IMR-90 (cell line): ENCODE measurements at regions not wholly inside any gene's neighbourhood (a gene's known extent, or its start where the extent isn't known, plus 50 kb on each side); places are given as distances from the start of the nearest gene placed in this dataset.

ENCODE experiments used
- ATAC-seq: fragments of 200-7000 bp; cut with Tn5 transposase; 2 replicates; pipeline ENCODE4 v1.9.1; 2020; ENCODE audit warnings: low read depth, mild to moderate bottlenecking, moderate library complexity
- BruUV-seq: library from RNA; stranded (reverse); fragments of 400-500 nt; replicated peaks from 2 replicates; lab custom pipeline; 2021; lab: Mats Ljungman, UMichigan
- CTCF ChIA-PET: fragments of 300-600 bp; formaldehyde crosslinking; extraction: SDS; loops from one replicate; lab custom pipeline; 2021; ENCODE audit warnings: antibody characterized with exemption; lab: Yijun Ruan, JAX
- POLR2A ChIA-PET: fragments of 300-600 bp; sonication (Branson Sonifier 250); formaldehyde crosslinking; loops from one replicate; lab custom pipeline; 2022; ENCODE audit warnings: antibody characterized with exemption; ENCODE audit not compliant: unreplicated experiment; lab: Charles Lee
- DNase-seq: peaks from one replicate; pipeline ENCODE4 v3.0.0; 2013
- H2AFZ ChIP-seq: replicated peaks from 2 replicates; pipeline ENCODE3; 2013; ENCODE audit warnings: low read length, mild to moderate bottlenecking; ENCODE audit not compliant: poor library complexity
- H2AK5ac ChIP-seq: 2 replicates; pipeline ENCODE4 v1.6.1; 2013; ENCODE audit warnings: low read depth, low read length, inconsistent platforms
- H2AK9ac ChIP-seq: replicated peaks from 2 replicates; pipeline ENCODE3; 2013; ENCODE audit warnings: mild to moderate bottlenecking, low read depth, low read length, moderate library complexity; ENCODE audit not compliant: poor library complexity
- H2BK120ac ChIP-seq: 2 replicates; pipeline ENCODE4 v1.6.1; 2013; ENCODE audit warnings: low read depth, low read length, inconsistent platforms
- H2BK15ac ChIP-seq: 3 replicates; pipeline ENCODE4 v1.6.1; 2013; ENCODE audit warnings: low read depth, low read length, inconsistent platforms
- H2BK20ac ChIP-seq: 2 replicates; pipeline ENCODE4 v1.6.1; 2013; ENCODE audit warnings: low read depth, mild to moderate bottlenecking, inconsistent platforms, low read length, moderate library complexity
- H2BK5ac ChIP-seq: 2 replicates; pipeline ENCODE4 v1.6.1; 2013; ENCODE audit warnings: mild to moderate bottlenecking, low read depth, low read length, inconsistent platforms; ENCODE audit not compliant: poor library complexity, severe bottlenecking
- H3K14ac ChIP-seq: replicated peaks from 2 replicates; pipeline ENCODE4 v1.6.1; 2013; ENCODE audit warnings: low read depth, low read length, inconsistent platforms
- H3K18ac ChIP-seq: 2 replicates; pipeline ENCODE4 v1.6.1; 2013; ENCODE audit warnings: low read depth, low read length, control low read depth
- H3K23ac ChIP-seq: 2 replicates; pipeline ENCODE4 v1.6.1; 2013; ENCODE audit warnings: low read depth, low read length, inconsistent platforms
- H3K27ac ChIP-seq: 2 replicates; pipeline ENCODE4 v1.5.1; 2013; ENCODE audit warnings: mild to moderate bottlenecking, control low read depth, low read length; ENCODE audit not compliant: insufficient read depth
- H3K27me3 ChIP-seq: 2 replicates; pipeline ENCODE4 v1.6.1; 2013; ENCODE audit warnings: low read length; ENCODE audit not compliant: control insufficient read depth, insufficient read depth
- H3K36me3 ChIP-seq: 2 replicates; pipeline ENCODE4 v1.6.1; 2013; ENCODE audit warnings: low read length, mixed read lengths; ENCODE audit not compliant: control insufficient read depth, insufficient read depth
- H3K4ac ChIP-seq: 2 replicates; pipeline ENCODE4 v1.6.1; 2013; ENCODE audit warnings: low read depth, low read length, inconsistent platforms
- H3K4me1 ChIP-seq: 2 replicates; pipeline ENCODE4 v1.6.1; 2013; ENCODE audit warnings: low read length, mixed read lengths; ENCODE audit not compliant: control insufficient read depth, insufficient read depth
- H3K4me2 ChIP-seq: 2 replicates; pipeline ENCODE4 v1.6.1; 2013; ENCODE audit warnings: low read depth, mild to moderate bottlenecking, control low read depth, low read length, moderate library complexity
- H3K4me3 ChIP-seq: 2 replicates; pipeline ENCODE4 v1.5.1; 2013; ENCODE audit warnings: low read depth, mild to moderate bottlenecking, control low read depth, low read length, moderate library complexity; ENCODE audit not compliant: insufficient read depth
- H3K56ac ChIP-seq: 2 replicates; pipeline ENCODE4 v1.6.1; 2013; ENCODE audit warnings: low read length, inconsistent platforms; ENCODE audit not compliant: insufficient read depth; ENCODE audit errors: extremely low read depth
- H3K79me1 ChIP-seq, 2 experiments: 2 replicates each; pipeline ENCODE4 v1.6.1; 2013; ENCODE audit warnings: low read length in 2 of 2, inconsistent platforms in 1 of 2, low read depth in 1 of 2
- H3K9ac ChIP-seq: 2 replicates; pipeline ENCODE4 v1.6.1; 2013; ENCODE audit warnings: low read depth, low read length, control low read depth
- H3K9me1 ChIP-seq: 2 replicates; pipeline ENCODE4 v1.6.1; 2013; ENCODE audit warnings: low read length, inconsistent platforms; ENCODE audit not compliant: insufficient read depth
- H3K9me3 ChIP-seq: 2 replicates; pipeline ENCODE4 v1.6.1; 2013; ENCODE audit warnings: low read length; ENCODE audit not compliant: control insufficient read depth, insufficient read depth
- H4K20me1 ChIP-seq: 2 replicates; pipeline ENCODE4 v1.6.1; 2013; ENCODE audit warnings: low read length, inconsistent platforms; ENCODE audit not compliant: insufficient read depth
- H4K5ac ChIP-seq: 2 replicates; pipeline ENCODE4 v1.6.1; 2013; ENCODE audit warnings: mild to moderate bottlenecking, low read depth, low read length, control low read depth
- H4K8ac ChIP-seq, 2 experiments: 2 replicates each; pipeline ENCODE4 v1.6.1; 2013; ENCODE audit warnings: low read depth in 2 of 2, low read length in 2 of 2, control low read depth in 1 of 2, inconsistent platforms in 1 of 2
- H4K91ac ChIP-seq: 2 replicates; pipeline ENCODE4 v1.6.1; 2013; ENCODE audit warnings: low read depth, low read length, inconsistent platforms; ENCODE audit not compliant: insufficient read depth
- CEBPB ChIP-seq: IDR thresholded peaks from 2 replicates; pipeline ENCODE4 v1.6.1; 2012; ENCODE audit warnings: low read depth, low read length, improper control_type of control experiment
- WGBS, 2 experiments: methylation state at CpG; one replicate each; pipeline versions ENCODE4 v1.1.5 to v1.1.7; 2013; ENCODE audit warnings: missing lambda C conversion rate in 2 of 2; ENCODE audit not compliant: insufficient read length in 1 of 2; ENCODE audit errors: extremely low coverage in 2 of 2; 5-methylcytosine and 5-hydroxymethylcytosine counted together
- dilution Hi-C: fragments of 300-500 bp; cut with HindIII; formaldehyde crosslinking; loops from one replicate; pipeline ENCODE4 v1.14.3; 2018; ENCODE audit warnings: low sequenced_read_pairs; ENCODE audit not compliant: unreplicated experiment
- in situ Hi-C: fragments of 300-500 bp; cut with MboI; formaldehyde crosslinking; loops from 3 replicates; pipeline ENCODE4 v1.14.3; 2019; ENCODE audit warnings: low sequenced_read_pairs, inconsistent platforms, mixed read lengths
- intact Hi-C: fragments of 100-400 bp; cut with micrococcal nuclease; formaldehyde crosslinking; loops from 2 replicates; pipeline ENCODE4 v1.10.0; 2022

- Histone ChIP-seq H3K4ac (peak overlapping the region; percentile 66), H3K9ac (no peak overlapping the region), H3K23ac (no peak overlapping the region), H3K36me3 (no peaks in the 10 kb centered on the region), H2AK9ac (peak overlapping the region; percentile 20), H2BK120ac (peak overlapping the region; percentile 98), H4K20me1 (no peaks in the 10 kb centered on the region), H3K14ac (peak overlapping the region; percentile 62; the same call in 1 of the 2 replicates), H3K56ac (no peak overlapping the region), H2BK20ac (peak overlapping the region; percentile 70; the same call in 1 of the 2 replicates), H2BK15ac (peak overlapping the region; percentile 44; the same call in 1 of the 3 replicates), H3K9me3 (no peaks in the 10 kb centered on the region), H3K27ac (no peak overlapping the region), H3K27me3 (no peaks in the 10 kb centered on the region), H2BK5ac (peak overlapping the region; percentile 6), H4K8ac (peak overlapping the region in 1 of 2 experiments; percentile 78; a peak in 1 of 4 replicates), H3K79me1 (peaks cover 0 to 17% of the 10 kb centered on the region in 2 experiments; a peak in 2 of 4 replicates), H4K5ac (no peak overlapping the region), H3K4me3 (no peak overlapping the region), H2AK5ac (peak overlapping the region; percentile 99), H2AFZ (no peak overlapping the region), H4K91ac (peak overlapping the region; percentile 97), H3K4me1 (peaks cover 52% of the 10 kb centered on the region), H3K18ac (peak overlapping the region; percentile 16; the same call in 1 of the 2 replicates), H3K4me2 (no peak overlapping the region), H3K9me1 (peaks cover 39% of the 10 kb centered on the region)
- POLR2A ChIA-PET: no interaction called here
- intact Hi-C loops: no loop called here
- 100% methylated on average over 3 of the region's 6 CpGs; no CpG with 5 or more reads in 1 of the 2 experiments for WGBS, 2 experiments
- TF ChIP-seq CEBPB: no peak
- ATAC-seq (no peak), DNase-seq (no peak)
- CTCF ChIA-PET: no interaction called here
- BruUV-seq: no TSS peak
- in situ Hi-C loops: no loop called here
- dilution Hi-C loops: no loop called here
Observed at GRCh38 chr6:44039191-44039719, 88.0 kb downstream of the MRPL14 start.
